Endothelial cell of umbilical vein (primary cell): ENCODE measurements at regions not wholly inside any gene's neighbourhood (a gene's known extent, or its start where the extent isn't known, plus 50 kb on each side); places are given as distances from the start of the nearest gene placed in this dataset.

Experiments used
- BruUV-seq: library from RNA; stranded (reverse); fragments of 400-500 nt; replicated peaks from 2 replicates; lab custom pipeline; 2021; lab: Mats Ljungman, UMichigan
- CTCF ChIA-PET: fragments of 300-600, 350-600 bp; sonication (Branson Sonifier 250); formaldehyde crosslinking; loops from one replicate; lab custom pipeline; 2021; ENCODE audit warnings: antibody characterized with exemption, inconsistent platforms; lab: Charles Lee
- POLR2A ChIA-PET: fragments of 300-600, 350-600 bp; sonication (Branson Sonifier 250); formaldehyde crosslinking; loops from one replicate; lab custom pipeline; 2021; ENCODE audit warnings: antibody characterized with exemption, inconsistent platforms; lab: Charles Lee
- DNase-seq: peaks from one replicate; pipeline ENCODE4 v3.0.0-alpha.2; 2011; ENCODE audit warnings: low read depth, low spot score
- FAIRE-seq: peaks from 2 replicates; lab custom pipeline; 2011; peaks lifted over from hg19 to GRCh38; lab: Jason Lieb, UNC
- H2AFZ ChIP-seq: 2 replicates; pipeline ENCODE4 v1.6.0; 2012; ENCODE audit warnings: low read depth, low read length, control low read depth, inconsistent platforms
- H3K27ac ChIP-seq: 2 replicates; pipeline ENCODE4 v1.5.1; 2011; ENCODE audit warnings: low read depth, mild to moderate bottlenecking, control low read depth, low read length, moderate library complexity; ENCODE audit not compliant: insufficient read depth
- H3K27me3 ChIP-seq, 2 experiments: 2 replicates each; pipeline versions ENCODE4 v1.6.0 to v1.6.1; 2011; ENCODE audit warnings: low read length in 2 of 2, mixed read lengths in 1 of 2; ENCODE audit not compliant: control insufficient read depth in 2 of 2, insufficient read depth in 2 of 2
- H3K36me3 ChIP-seq, 2 experiments: 2 replicates in 1 of 2; 3 replicates in 1 of 2; pipeline ENCODE4 v1.5.1; 2011; ENCODE audit warnings: low read length in 2 of 2, mild to moderate bottlenecking in 1 of 2, moderate library complexity in 1 of 2; ENCODE audit not compliant: control insufficient read depth in 2 of 2, insufficient read depth in 2 of 2; ENCODE audit errors: extremely low read depth in 1 of 2
- H3K4me1 ChIP-seq: 3 replicates; pipeline ENCODE4 v1.5.1; 2011; ENCODE audit warnings: mild to moderate bottlenecking, low read length; ENCODE audit not compliant: control insufficient read depth, insufficient read depth; ENCODE audit errors: extremely low read depth
- H3K4me2 ChIP-seq: 2 replicates; pipeline ENCODE4 v1.6.1; 2011; ENCODE audit warnings: low read length, control low read depth, mixed read lengths; ENCODE audit not compliant: insufficient read depth
- H3K4me3 ChIP-seq, 3 experiments: fragments of 200-600 bp in 1 of 3; sonication (generic), shearing (Covaris generic) in 1 of 3; replicated peaks in 1 of 3; 2 replicates each; pipeline ENCODE4 v1.5.1; 2011 to 2016; ENCODE audit warnings: control low read depth in 3 of 3, low read length in 3 of 3, mild to moderate bottlenecking in 2 of 3, inconsistent platforms in 1 of 3, low read depth in 1 of 3, moderate library complexity in 1 of 3; ENCODE audit not compliant: insufficient read depth in 1 of 3
- H3K79me2 ChIP-seq: 2 replicates; pipeline ENCODE4 v1.6.0; 2012; ENCODE audit warnings: low read length, inconsistent platforms; ENCODE audit not compliant: control insufficient read depth, insufficient read depth
- H3K9ac ChIP-seq: replicated peaks from 2 replicates; pipeline ENCODE3; 2011; ENCODE audit warnings: low read length, control low read depth; ENCODE audit not compliant: insufficient read depth; ENCODE audit errors: extremely low read depth
- H3K9me1 ChIP-seq: replicated peaks from 3 replicates; pipeline ENCODE4 v1.6.0; 2011; ENCODE audit warnings: mild to moderate bottlenecking, low read length; ENCODE audit not compliant: control insufficient read depth, insufficient read depth; ENCODE audit errors: extremely low read depth
- H3K9me3 ChIP-seq: replicated peaks from 2 replicates; pipeline ENCODE4 v1.5.1; 2012; ENCODE audit warnings: low read length, inconsistent platforms; ENCODE audit not compliant: control insufficient read depth, insufficient read depth
- H4K20me1 ChIP-seq: replicated peaks from 2 replicates; pipeline ENCODE3; 2011; ENCODE audit warnings: mild to moderate bottlenecking, low read length; ENCODE audit not compliant: control insufficient read depth, insufficient read depth; ENCODE audit errors: extremely low read depth
- CTCF ChIP-seq, 2 donors: IDR thresholded peaks; 1 replicate in 1 of 2; 2 replicates in 1 of 2; pipeline ENCODE4 v1.5.1; 2011; ENCODE audit warnings: low read length in 2 of 2, mild to moderate bottlenecking in 2 of 2, moderate library complexity in 2 of 2, control low read depth in 1 of 2, inconsistent platforms in 1 of 2, low read depth in 1 of 2; ENCODE audit not compliant: insufficient read depth in 1 of 2; ENCODE audit errors: extremely low read depth in 1 of 2
- EZH2 ChIP-seq: IDR thresholded peaks from 2 replicates; pipeline ENCODE4 v1.6.1; 2012; ENCODE audit warnings: borderline replicate concordance, low read depth, mild to moderate bottlenecking, moderate library complexity, low read length, inconsistent platforms; ENCODE audit not compliant: severe bottlenecking
- FOS ChIP-seq: IDR thresholded peaks from 2 replicates; pipeline ENCODE4 v1.6.1; 2011; ENCODE audit warnings: mild to moderate bottlenecking, low read length, moderate library complexity, borderline replicate concordance; ENCODE audit not compliant: insufficient read depth
- GATA2 ChIP-seq: IDR thresholded peaks from 2 replicates; pipeline ENCODE4 v1.7.0; 2011; ENCODE audit warnings: low read depth, mild to moderate bottlenecking, moderate library complexity, mixed read lengths, low read length; ENCODE audit not compliant: insufficient read length, insufficient read depth
- JUN ChIP-seq: IDR thresholded peaks from 2 replicates; pipeline ENCODE4 v1.6.1; 2011; ENCODE audit warnings: borderline replicate concordance, low read depth; ENCODE audit not compliant: insufficient read length, insufficient read depth
- MAX ChIP-seq: IDR thresholded peaks from 2 replicates; pipeline ENCODE4 v1.6.1; 2011; ENCODE audit not compliant: insufficient read depth, insufficient read length
- MYC ChIP-seq: IDR thresholded peaks from one replicate; pipeline ENCODE4 v1.6.1; 2011; ENCODE audit warnings: mild to moderate bottlenecking, low read depth, low read length
- POLR2A ChIP-seq: IDR thresholded peaks from 2 replicates; pipeline ENCODE4 v1.6.1; 2012; ENCODE audit warnings: low read depth, mild to moderate bottlenecking, control low read depth, low read length
- POLR2AphosphoS5 ChIP-seq: IDR thresholded peaks from 2 replicates; pipeline ENCODE4 v1.6.1; 2012; ENCODE audit warnings: low read depth, mild to moderate bottlenecking, control low read depth, low read length, moderate library complexity; ENCODE audit not compliant: insufficient read depth
- dilution Hi-C: fragments of 300-500 bp; cut with MboI; formaldehyde crosslinking; loops from one replicate; pipeline ENCODE4 v1.15.0; 2019; ENCODE audit warnings: low sequenced_read_pairs; ENCODE audit not compliant: extremely low pct_ligation_motif_present
- intact Hi-C: fragments of 100-400 bp; cut with micrococcal nuclease; formaldehyde crosslinking; loops from one replicate; pipeline ENCODE4 v1.10.0; 2022

DNA sequence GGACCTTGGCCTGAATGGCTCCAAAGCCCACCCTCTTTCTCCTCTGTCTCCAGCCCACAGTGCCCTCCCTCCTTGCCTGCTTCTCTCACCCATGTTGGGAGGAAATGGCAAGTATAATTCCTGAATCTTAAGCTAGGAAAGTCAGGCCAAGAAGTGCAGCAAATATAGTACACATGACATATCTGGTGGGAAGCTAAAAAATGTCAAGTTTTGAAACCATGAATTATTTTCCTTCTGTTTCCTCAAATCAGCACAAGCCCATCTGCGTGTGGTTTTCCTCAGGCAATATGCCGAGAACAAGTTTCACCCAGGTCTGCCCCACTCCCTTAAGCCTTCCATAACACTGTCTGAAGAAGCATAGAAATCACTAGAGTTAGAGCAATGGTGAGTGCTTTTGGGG is 502.8 kb upstream of the CDH11 start:
- CTCF ChIA-PET: no interaction called here
- H3K4me1 ChIP-seq: no peaks in the 10 kb centered on the region
- no peaks in the 10 kb centered on the region for H3K36me3 ChIP-seq
- dilution Hi-C loops: no loop called here
- POLR2A ChIA-PET: no interaction called here
- FAIRE-seq: no peak
- H3K9me1 ChIP-seq: no peaks in the 10 kb centered on the region
- H3K27me3 ChIP-seq: no peaks in the 10 kb centered on the region
- no peaks in the 10 kb centered on the region for H4K20me1 ChIP-seq
- intact Hi-C loops: loop anchor here (10.0 kb wide), 1 partner anchor 410 kb away; no protein-coding TSS in a partner anchor
- no peaks in the 10 kb centered on the region for H3K9me3 ChIP-seq
- H3K4me2 ChIP-seq: no peak overlapping the region
- no peak for DNase-seq
- no peak overlapping the region for H3K4me3 ChIP-seq
- no peak overlapping the region for H3K27ac ChIP-seq
- no peak for TF ChIP-seq GATA2
- TF ChIP-seq EZH2: no peak
- no peak for TF ChIP-seq FOS
- TF ChIP-seq POLR2AphosphoS5: no peak
- TF ChIP-seq MAX: no peak
- TF ChIP-seq POLR2A: no peak
- TF ChIP-seq JUN: no peak
- TF ChIP-seq MYC: no peak
- no peak for TF ChIP-seq CTCF (IDR thresholded peaks at IDR 0.05; ENCODE audit: extremely low read depth in 1 of 2, insufficient read depth in 1 of 2, low read depth in 1 of 2, low read length in 2 of 2)
- H3K79me2 ChIP-seq: no peaks in the 10 kb centered on the region
- H3K9ac ChIP-seq: no peak overlapping the region
- H2AFZ ChIP-seq: no peak overlapping the region
- no TSS peak for BruUV-seq
